ENCODE measurements at regions not wholly inside any gene's neighbourhood (a gene's known extent, or its start where the extent isn't known, plus 50 kb on each side); places are given as distances from the start of the nearest gene placed in this dataset.
"Not testable (repeated sequence)": the region's sequence is repeated elsewhere in the genome, so short reads cannot be mapped to it uniquely, and the experiment has no call there.

DNA sequence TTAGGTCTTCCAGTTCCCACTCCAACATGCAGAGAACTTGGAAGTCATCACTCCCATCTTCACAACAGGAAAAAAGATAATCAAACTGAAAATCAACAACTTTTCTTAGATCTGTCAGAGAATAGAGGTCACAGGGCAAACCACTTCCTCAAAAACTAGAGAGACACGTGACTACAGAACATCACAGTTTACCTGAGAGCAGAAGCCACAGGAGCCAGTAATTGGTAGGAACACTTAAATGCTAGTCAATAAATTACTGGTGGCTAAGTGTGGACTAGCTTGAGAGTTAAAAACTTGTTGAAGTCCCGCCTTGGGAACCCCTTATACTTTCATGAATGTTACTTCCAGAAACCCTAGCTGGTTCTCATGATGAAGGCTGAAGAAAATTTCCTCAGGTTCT, 81.1 kb downstream of the THSD1 start:
- H3K4me3 ChIP-seq (ENCODE audit: low read length in 3 of 3); H3K9ac ChIP-seq (ENCODE audit: low read length in 3 of 3); H3K27me3 ChIP-seq (ENCODE audit: control insufficient read depth, insufficient read depth, low read length); H3K36me3 ChIP-seq (ENCODE audit: control insufficient read depth in 2 of 3, insufficient read depth in 3 of 3, low read length in 3 of 3); H3K4me1 ChIP-seq (ENCODE audit: control insufficient read depth in 2 of 3, insufficient read depth in 2 of 3, low read depth in 1 of 3, low read length in 3 of 3); H3K27ac ChIP-seq (ENCODE audit: low read depth in 2 of 2, low read length in 2 of 2); FAIRE-seq; DNase-seq; intact Hi-C loops (cut with DNase I); H3K9me3 ChIP-seq (ENCODE audit: control insufficient read depth in 2 of 3, insufficient read depth in 1 of 3, low read length in 3 of 3): not testable (repeated sequence)

DNA sequence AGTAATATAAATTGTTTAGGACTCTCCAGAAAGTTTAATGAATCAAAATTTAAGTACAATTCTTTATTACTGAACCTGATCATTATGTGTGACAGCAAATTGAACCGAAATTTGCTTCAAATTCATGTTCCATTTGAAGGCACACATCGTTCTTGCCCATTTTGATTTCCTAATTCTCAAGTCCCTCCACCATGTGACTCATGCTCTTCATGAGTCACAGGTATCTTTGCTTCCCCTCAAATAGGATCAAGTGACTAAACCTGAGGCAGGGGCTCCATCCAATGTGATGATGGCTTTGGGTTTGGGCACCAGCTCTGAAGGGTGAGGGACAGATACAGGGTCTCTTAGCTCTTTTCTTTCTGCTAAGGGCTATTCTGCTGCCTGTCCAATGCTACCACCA, 86.1 kb downstream of the THSD1 start:
- no peaks in the 10 kb centered on the region for H3K36me3 ChIP-seq (ENCODE audit: control insufficient read depth in 2 of 3, insufficient read depth in 3 of 3, low read length in 3 of 3)
- FAIRE-seq (no peak), DNase-seq (no peak)
- H3K4me1 ChIP-seq (ENCODE audit: control insufficient read depth in 2 of 3, insufficient read depth in 2 of 3, low read depth in 1 of 3, low read length in 3 of 3) = no peaks in the 10 kb centered on the region
- H3K27me3 ChIP-seq (ENCODE audit: control insufficient read depth, insufficient read depth, low read length) = no peaks in the 10 kb centered on the region
- H3K9ac ChIP-seq (ENCODE audit: low read length in 3 of 3) = no peak overlapping the region
- intact Hi-C loops (cut with DNase I) = no loop called here
- H3K9me3 ChIP-seq (ENCODE audit: control insufficient read depth in 2 of 3, insufficient read depth in 1 of 3, low read length in 3 of 3) = no peaks in the 10 kb centered on the region
- TF ChIP-seq, protein P1, sequence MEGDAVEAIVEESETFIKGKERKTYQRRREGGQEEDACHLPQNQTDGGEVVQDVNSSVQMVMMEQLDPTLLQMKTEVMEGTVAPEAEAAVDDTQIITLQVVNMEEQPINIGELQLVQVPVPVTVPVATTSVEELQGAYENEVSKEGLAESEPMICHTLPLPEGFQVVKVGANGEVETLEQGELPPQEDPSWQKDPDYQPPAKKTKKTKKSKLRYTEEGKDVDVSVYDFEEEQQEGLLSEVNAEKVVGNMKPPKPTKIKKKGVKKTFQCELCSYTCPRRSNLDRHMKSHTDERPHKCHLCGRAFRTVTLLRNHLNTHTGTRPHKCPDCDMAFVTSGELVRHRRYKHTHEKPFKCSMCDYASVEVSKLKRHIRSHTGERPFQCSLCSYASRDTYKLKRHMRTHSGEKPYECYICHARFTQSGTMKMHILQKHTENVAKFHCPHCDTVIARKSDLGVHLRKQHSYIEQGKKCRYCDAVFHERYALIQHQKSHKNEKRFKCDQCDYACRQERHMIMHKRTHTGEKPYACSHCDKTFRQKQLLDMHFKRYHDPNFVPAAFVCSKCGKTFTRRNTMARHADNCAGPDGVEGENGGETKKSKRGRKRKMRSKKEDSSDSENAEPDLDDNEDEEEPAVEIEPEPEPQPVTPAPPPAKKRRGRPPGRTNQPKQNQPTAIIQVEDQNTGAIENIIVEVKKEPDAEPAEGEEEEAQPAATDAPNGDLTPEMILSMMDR (IDR thresholded peaks at IDR 0.05; ENCODE audit: borderline replicate concordance, extremely low read depth, insufficient read depth) = no peak
- no peak overlapping the region for H3K4me3 ChIP-seq (ENCODE audit: low read length in 3 of 3)
- H3K27ac ChIP-seq (ENCODE audit: low read depth in 2 of 2, low read length in 2 of 2) = no peak overlapping the region

DNA sequence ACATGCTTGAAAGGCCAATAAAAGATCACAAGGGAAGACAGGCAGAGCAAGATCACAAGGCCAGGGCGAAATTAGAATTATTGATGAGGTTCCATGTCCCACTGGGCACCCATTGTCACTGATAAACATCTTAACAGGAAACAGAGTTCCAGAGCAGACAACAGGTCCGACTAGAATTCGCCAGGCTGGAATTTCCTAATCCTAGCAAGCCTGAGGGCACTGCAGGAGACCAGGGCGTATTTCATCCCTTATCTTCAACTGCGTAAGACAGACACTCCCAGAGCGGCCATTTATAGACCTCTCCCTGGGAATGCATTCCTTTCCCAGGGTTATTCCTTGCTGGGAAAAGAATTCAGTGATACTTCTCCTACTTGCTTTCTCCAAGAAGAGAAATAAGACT, 96.1 kb downstream of the THSD1 start:
- DNase-seq; FAIRE-seq; H3K27me3 ChIP-seq (ENCODE audit: control insufficient read depth, insufficient read depth, low read length); H3K9ac ChIP-seq (ENCODE audit: low read length in 3 of 3); intact Hi-C loops (cut with DNase I); H3K4me3 ChIP-seq (ENCODE audit: low read length in 3 of 3); H3K36me3 ChIP-seq (ENCODE audit: control insufficient read depth in 2 of 3, insufficient read depth in 3 of 3, low read length in 3 of 3); H3K4me1 ChIP-seq (ENCODE audit: control insufficient read depth in 2 of 3, insufficient read depth in 2 of 3, low read depth in 1 of 3, low read length in 3 of 3); H3K9me3 ChIP-seq (ENCODE audit: control insufficient read depth in 2 of 3, insufficient read depth in 1 of 3, low read length in 3 of 3); H3K27ac ChIP-seq (ENCODE audit: low read depth in 2 of 2, low read length in 2 of 2): not testable (repeated sequence)

DNA sequence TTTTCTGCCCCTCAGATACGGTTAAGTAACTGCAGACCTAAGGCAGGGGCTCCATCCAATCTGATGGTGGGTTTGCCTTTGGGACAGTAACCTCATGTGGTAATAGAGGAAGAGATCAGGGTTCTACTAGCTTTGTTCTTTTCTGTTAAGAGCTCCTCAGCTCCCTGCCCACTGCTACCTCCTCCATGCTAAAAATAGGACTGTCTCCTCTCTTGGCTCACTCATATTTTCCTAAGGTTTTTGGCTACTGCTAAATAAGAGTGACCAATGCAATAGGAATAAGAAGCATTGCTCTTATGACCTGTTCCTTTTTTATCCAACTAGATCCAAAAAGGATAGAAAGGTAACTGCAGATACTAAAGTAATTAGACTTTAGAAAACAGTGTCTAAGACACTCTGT, 99.6 kb downstream of the THSD1 start:
- H3K27ac ChIP-seq (ENCODE audit: low read depth in 2 of 2, low read length in 2 of 2); FAIRE-seq: not testable (repeated sequence)

DNA sequence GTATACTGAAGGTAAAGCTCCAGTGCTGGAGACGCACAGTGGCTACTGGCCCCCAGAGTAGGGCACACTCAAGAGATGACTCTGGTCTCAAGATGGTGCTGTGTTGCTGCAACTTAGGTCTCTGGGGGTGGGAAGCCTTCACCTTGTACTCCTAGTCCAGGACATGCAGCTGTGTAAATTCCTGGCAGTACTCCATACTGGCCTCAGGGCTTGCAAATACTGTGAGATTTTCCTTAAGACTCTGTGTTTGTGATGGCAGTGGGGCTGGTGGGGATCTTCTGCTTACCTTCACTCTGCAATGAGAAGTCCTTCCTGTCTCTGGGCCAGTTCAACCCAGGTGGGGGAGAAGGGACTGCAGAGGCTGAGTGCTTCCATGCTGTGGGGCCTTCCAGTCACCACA, 102.9 kb downstream of the THSD1 start:
- not testable (repeated sequence) for H3K4me3 ChIP-seq (ENCODE audit: low read length in 3 of 3)

More for the DNA sequence above, 99.6 kb downstream of the THSD1 start:
- DNase-seq; H3K4me1 ChIP-seq (ENCODE audit: control insufficient read depth in 2 of 3, insufficient read depth in 2 of 3, low read depth in 1 of 3, low read length in 3 of 3); H3K4me3 ChIP-seq (ENCODE audit: low read length in 3 of 3); H3K36me3 ChIP-seq (ENCODE audit: control insufficient read depth in 2 of 3, insufficient read depth in 3 of 3, low read length in 3 of 3); H3K27me3 ChIP-seq (ENCODE audit: control insufficient read depth, insufficient read depth, low read length); H3K9me3 ChIP-seq (ENCODE audit: control insufficient read depth in 2 of 3, insufficient read depth in 1 of 3, low read length in 3 of 3); H3K9ac ChIP-seq (ENCODE audit: low read length in 3 of 3); intact Hi-C loops (cut with DNase I): not testable (repeated sequence)

DNA sequence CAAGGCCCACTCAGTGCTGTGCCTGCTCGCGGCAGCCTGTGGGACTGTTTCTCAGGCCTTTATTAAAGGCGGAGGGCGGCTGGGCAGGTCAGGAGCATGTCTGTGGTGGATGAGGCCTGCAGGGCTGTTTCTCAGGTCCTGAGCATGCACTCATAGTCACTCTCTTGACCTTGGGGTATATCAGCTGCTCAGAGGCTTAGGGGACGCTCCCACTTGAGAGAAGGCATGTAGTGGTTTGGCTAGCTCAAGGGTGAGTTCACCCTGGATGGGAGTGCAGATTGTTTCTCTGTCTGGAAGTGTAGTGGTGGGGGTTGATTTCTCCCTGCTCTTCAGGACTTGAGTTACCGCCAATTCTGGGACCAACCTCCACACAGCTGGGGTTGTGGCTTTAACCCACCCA, 103.3 kb downstream of the THSD1 start:
- H3K27me3 ChIP-seq (ENCODE audit: control insufficient read depth, insufficient read depth, low read length); H3K36me3 ChIP-seq (ENCODE audit: control insufficient read depth in 2 of 3, insufficient read depth in 3 of 3, low read length in 3 of 3); H3K9ac ChIP-seq (ENCODE audit: low read length in 3 of 3); H3K4me3 ChIP-seq (ENCODE audit: low read length in 3 of 3); H3K9me3 ChIP-seq (ENCODE audit: control insufficient read depth in 2 of 3, insufficient read depth in 1 of 3, low read length in 3 of 3); H3K4me1 ChIP-seq (ENCODE audit: control insufficient read depth in 2 of 3, insufficient read depth in 2 of 3, low read depth in 1 of 3, low read length in 3 of 3); intact Hi-C loops (cut with DNase I); DNase-seq; FAIRE-seq; H3K27ac ChIP-seq (ENCODE audit: low read depth in 2 of 2, low read length in 2 of 2): not testable (repeated sequence)

More for the DNA sequence above, 102.9 kb downstream of the THSD1 start:
- H3K27me3 ChIP-seq (ENCODE audit: control insufficient read depth, insufficient read depth, low read length); intact Hi-C loops (cut with DNase I); H3K9ac ChIP-seq (ENCODE audit: low read length in 3 of 3); H3K9me3 ChIP-seq (ENCODE audit: control insufficient read depth in 2 of 3, insufficient read depth in 1 of 3, low read length in 3 of 3); H3K4me1 ChIP-seq (ENCODE audit: control insufficient read depth in 2 of 3, insufficient read depth in 2 of 3, low read depth in 1 of 3, low read length in 3 of 3); H3K27ac ChIP-seq (ENCODE audit: low read depth in 2 of 2, low read length in 2 of 2); FAIRE-seq; DNase-seq; H3K36me3 ChIP-seq (ENCODE audit: control insufficient read depth in 2 of 3, insufficient read depth in 3 of 3, low read length in 3 of 3): not testable (repeated sequence)

DNA sequence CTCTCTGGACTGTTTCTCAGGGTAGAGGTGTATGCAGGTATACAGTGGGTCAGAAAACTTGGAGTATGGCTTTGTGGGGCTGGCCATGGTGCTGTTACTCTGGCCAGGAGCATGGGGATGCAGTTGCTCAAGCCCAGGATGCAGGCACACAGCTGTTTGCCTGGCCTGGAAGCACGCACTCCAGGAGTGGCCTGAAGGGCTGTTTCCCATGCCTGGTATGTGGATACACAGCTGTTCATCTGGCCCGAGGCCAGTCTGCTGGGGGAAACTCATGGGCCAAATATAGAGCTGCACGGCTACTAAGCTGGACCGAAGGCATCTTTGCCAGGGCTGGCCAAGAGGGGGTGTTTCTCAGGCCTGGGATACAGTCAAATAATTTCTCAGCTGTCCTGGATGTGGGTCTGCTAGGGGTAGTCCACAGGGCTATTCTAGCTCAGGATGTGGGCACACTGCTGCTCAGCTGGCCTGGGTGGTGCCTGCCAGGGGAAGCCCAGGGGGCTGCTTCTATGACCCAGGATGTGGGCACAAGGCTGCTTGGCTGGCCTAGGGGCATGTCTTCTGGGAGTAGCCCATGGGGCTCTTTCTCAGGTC, 104.1 kb downstream of the THSD1 start:
- intact Hi-C loops (cut with DNase I); FAIRE-seq; H3K4me3 ChIP-seq (ENCODE audit: low read length in 3 of 3); DNase-seq; H3K27ac ChIP-seq (ENCODE audit: low read depth in 2 of 2, low read length in 2 of 2); H3K9me3 ChIP-seq (ENCODE audit: control insufficient read depth in 2 of 3, insufficient read depth in 1 of 3, low read length in 3 of 3); H3K9ac ChIP-seq (ENCODE audit: low read length in 3 of 3); H3K27me3 ChIP-seq (ENCODE audit: control insufficient read depth, insufficient read depth, low read length); H3K4me1 ChIP-seq (ENCODE audit: control insufficient read depth in 2 of 3, insufficient read depth in 2 of 3, low read depth in 1 of 3, low read length in 3 of 3); H3K36me3 ChIP-seq (ENCODE audit: control insufficient read depth in 2 of 3, insufficient read depth in 3 of 3, low read length in 3 of 3): not testable (repeated sequence)

DNA sequence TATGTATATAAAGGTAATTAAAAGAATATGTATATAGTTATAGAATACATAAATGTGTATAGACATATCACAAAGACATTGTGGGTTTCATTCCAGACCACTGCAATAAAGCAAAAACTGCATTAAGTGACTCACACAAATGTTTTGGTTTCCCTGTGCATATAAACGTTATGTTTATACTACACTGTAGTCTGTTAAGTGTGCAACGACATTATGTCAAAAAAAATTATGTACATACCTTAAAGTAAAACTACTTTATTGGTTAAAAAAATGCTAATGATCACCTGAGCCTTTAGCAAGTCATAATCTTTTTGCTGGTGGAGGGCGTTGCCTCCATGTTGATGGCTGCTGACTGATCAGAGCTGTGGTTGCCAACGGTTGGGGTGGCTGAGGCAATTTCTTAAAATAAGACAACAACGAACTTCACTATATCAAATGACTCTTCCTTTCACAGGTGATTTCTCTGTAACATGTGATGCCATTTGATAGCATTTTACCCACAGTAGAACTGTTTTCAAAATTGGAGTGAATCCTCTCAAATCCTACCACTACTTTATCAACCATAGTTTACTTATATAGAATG, 107.8 kb downstream of the THSD1 start:
- H3K4me3 ChIP-seq (ENCODE audit: low read length in 3 of 3); H3K27ac ChIP-seq (ENCODE audit: low read depth in 2 of 2, low read length in 2 of 2); H3K27me3 ChIP-seq (ENCODE audit: control insufficient read depth, insufficient read depth, low read length); H3K4me1 ChIP-seq (ENCODE audit: control insufficient read depth in 2 of 3, insufficient read depth in 2 of 3, low read depth in 1 of 3, low read length in 3 of 3); H3K36me3 ChIP-seq (ENCODE audit: control insufficient read depth in 2 of 3, insufficient read depth in 3 of 3, low read length in 3 of 3); H3K9me3 ChIP-seq (ENCODE audit: control insufficient read depth in 2 of 3, insufficient read depth in 1 of 3, low read length in 3 of 3); H3K9ac ChIP-seq (ENCODE audit: low read length in 3 of 3); FAIRE-seq; DNase-seq; intact Hi-C loops (cut with DNase I): not testable (repeated sequence)
